ENCODE measurements at regions not wholly inside any gene's neighbourhood (a gene's known extent, or its start where the extent isn't known, plus 50 kb on each side); places are given as distances from the start of the nearest gene placed in this dataset.

DNA sequence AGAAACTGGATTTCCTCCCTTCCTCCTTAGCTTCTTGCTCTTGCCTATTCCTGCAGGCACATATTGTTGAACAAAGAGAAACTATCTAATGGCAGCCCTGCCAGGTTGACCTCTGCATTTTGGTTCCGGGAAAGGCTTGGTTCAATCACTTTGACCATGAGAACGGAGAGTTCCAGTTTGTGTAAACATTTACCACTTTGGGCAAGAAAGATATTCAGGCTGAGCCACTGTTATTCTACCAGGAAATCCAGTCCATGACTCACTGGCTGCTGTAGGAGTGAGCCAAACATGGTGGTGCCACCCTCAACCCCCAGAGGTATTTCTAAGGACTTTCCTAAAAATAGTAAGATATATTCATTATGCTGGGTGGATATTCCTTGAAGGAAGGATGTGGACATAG is 242.2 kb upstream of the OR4E1 start:
- no peak for TF ChIP-seq CTCF (conservative IDR thresholded peaks at IDR 0.05; ENCODE audit: low read length)
- TF ChIP-seq EZH2phosphoT487 (IDR thresholded peaks at IDR 0.05; ENCODE audit: borderline replicate concordance), result no peak

All from Loucy (cell line).